BE2C (cell line): ENCODE measurements at regions not wholly inside any gene's neighbourhood (a gene's known extent, or its start where the extent isn't known, plus 50 kb on each side); places are given as distances from the start of the nearest gene placed in this dataset.

ENCODE experiments used
- DNase-seq: peaks from one replicate; pipeline ENCODE4 v3.0.0-alpha.2; 2020
- H3K27me3 ChIP-seq: fragments of 250-450 bp; sonication (Bioruptor Pico); 2 replicates; pipeline ENCODE4 v1.5.1; 2020; ENCODE audit warnings: mild to moderate bottlenecking
- H3K36me3 ChIP-seq: fragments of 250-450 bp; sonication (Bioruptor Pico); 2 replicates; pipeline ENCODE4 v1.5.1; 2020; ENCODE audit warnings: mild to moderate bottlenecking
- H3K4me1 ChIP-seq: fragments of 250-450 bp; sonication (Bioruptor Pico); 2 replicates; pipeline ENCODE4 v1.5.1; 2020
- H3K4me3 ChIP-seq: 2 replicates; pipeline ENCODE4 v1.5.1; 2011; ENCODE audit warnings: low read depth, low read length
- H3K9me3 ChIP-seq: fragments of 250-450 bp; sonication (Bioruptor Pico); 2 replicates; pipeline ENCODE4 v1.5.1; 2020
- TF ChIP-seq, protein P1 (sequence below): IDR thresholded peaks from 2 replicates; pipeline ENCODE4 v1.5.1; 2012; ENCODE audit warnings: mild to moderate bottlenecking, low read depth, low read length

- Histone ChIP-seq H3K4me3 (no peak overlapping the region), H3K27me3 (no peaks in the 10 kb centered on the region), H3K9me3 (no peaks in the 10 kb centered on the region), H3K4me1 (no peaks in the 10 kb centered on the region), H3K36me3 (no peaks in the 10 kb centered on the region)
- TF ChIP-seq, protein P1, sequence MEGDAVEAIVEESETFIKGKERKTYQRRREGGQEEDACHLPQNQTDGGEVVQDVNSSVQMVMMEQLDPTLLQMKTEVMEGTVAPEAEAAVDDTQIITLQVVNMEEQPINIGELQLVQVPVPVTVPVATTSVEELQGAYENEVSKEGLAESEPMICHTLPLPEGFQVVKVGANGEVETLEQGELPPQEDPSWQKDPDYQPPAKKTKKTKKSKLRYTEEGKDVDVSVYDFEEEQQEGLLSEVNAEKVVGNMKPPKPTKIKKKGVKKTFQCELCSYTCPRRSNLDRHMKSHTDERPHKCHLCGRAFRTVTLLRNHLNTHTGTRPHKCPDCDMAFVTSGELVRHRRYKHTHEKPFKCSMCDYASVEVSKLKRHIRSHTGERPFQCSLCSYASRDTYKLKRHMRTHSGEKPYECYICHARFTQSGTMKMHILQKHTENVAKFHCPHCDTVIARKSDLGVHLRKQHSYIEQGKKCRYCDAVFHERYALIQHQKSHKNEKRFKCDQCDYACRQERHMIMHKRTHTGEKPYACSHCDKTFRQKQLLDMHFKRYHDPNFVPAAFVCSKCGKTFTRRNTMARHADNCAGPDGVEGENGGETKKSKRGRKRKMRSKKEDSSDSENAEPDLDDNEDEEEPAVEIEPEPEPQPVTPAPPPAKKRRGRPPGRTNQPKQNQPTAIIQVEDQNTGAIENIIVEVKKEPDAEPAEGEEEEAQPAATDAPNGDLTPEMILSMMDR: no peak
- no peak for DNase-seq
Observed at GRCh38 chr2:166545473-166545872, 51.4 kb upstream of the SCN7A start.
